GM21737 (cell line): ENCODE measurements at regions not wholly inside any gene's neighbourhood (a gene's known extent, or its start where the extent isn't known, plus 50 kb on each side); places are given as distances from the start of the nearest gene placed in this dataset.
"Not testable (repeated sequence)": the region's sequence is repeated elsewhere in the genome, so short reads cannot be mapped to it uniquely, and the experiment has no call there.

ENCODE experiments used
- ATAC-seq: cut with Tn5 transposase; IDR thresholded peaks from one replicate; pipeline ENCODE4 v1.9.1; 2021; ENCODE audit warnings: mild to moderate bottlenecking, moderate library complexity; ENCODE audit not compliant: unreplicated experiment

- ATAC-seq: no peak
Observed at GRCh38 chr9:82489201-82489821, 500.7 kb downstream of the SPATA31D1 start.

- no peak for ATAC-seq
Observed at GRCh38 chr9:82490019-82490499, 501.5 kb downstream of the SPATA31D1 start.

GRCh38 chr9:82490821-82491220 is 502.2 kb downstream of the SPATA31D1 start:
- ATAC-seq: not testable (repeated sequence)

- no peak for ATAC-seq
Observed at GRCh38 chr9:82491604-82492003, 503.0 kb downstream of the SPATA31D1 start.

GRCh38 chr9:82492274-82492673 is 503.7 kb downstream of the SPATA31D1 start:
- no peak for ATAC-seq

GRCh38 chr9:82495884-82496777 is 507.6 kb downstream of the SPATA31D1 start:
- ATAC-seq: no peak

GRCh38 chr9:82498541-82499317 is 510.2 kb downstream of the SPATA31D1 start:
- ATAC-seq: no peak

GRCh38 chr9:82499337-82499736 is 510.8 kb downstream of the SPATA31D1 start:
- no peak for ATAC-seq

- ATAC-seq: no peak
Observed at GRCh38 chr9:82504620-82505019, 516.0 kb downstream of the SPATA31D1 start.

- no peak for ATAC-seq
Observed at GRCh38 chr9:82511626-82512025, 523.1 kb downstream of the SPATA31D1 start.

GRCh38 chr9:82512728-82513127 is 524.2 kb downstream of the SPATA31D1 start:
- ATAC-seq: no peak

- no peak for ATAC-seq
Observed at GRCh38 chr9:82513242-82513751, 524.7 kb downstream of the SPATA31D1 start.

- ATAC-seq: no peak
Observed at GRCh38 chr9:82513976-82514735, 525.6 kb downstream of the SPATA31D1 start.

- ATAC-seq: no peak
Observed at GRCh38 chr9:82518868-82519267, 530.3 kb downstream of the SPATA31D1 start.

- no peak for ATAC-seq
Observed at GRCh38 chr9:82519332-82519731, 530.8 kb downstream of the SPATA31D1 start.

GRCh38 chr9:82524407-82524806 is 535.8 kb downstream of the SPATA31D1 start:
- no peak for ATAC-seq

GRCh38 chr9:82526577-82526976 is 536.4 kb downstream of the RASEF start:
- no peak for ATAC-seq

GRCh38 chr9:82531795-82532194 is 531.1 kb downstream of the RASEF start:
- no peak for ATAC-seq

- no peak for ATAC-seq
Observed at GRCh38 chr9:82532504-82533180, 530.3 kb downstream of the RASEF start.
